ENCODE measurements at regions not wholly inside any gene's neighbourhood (a gene's known extent, or its start where the extent isn't known, plus 50 kb on each side); places are given as distances from the start of the nearest gene placed in this dataset.

DNA sequence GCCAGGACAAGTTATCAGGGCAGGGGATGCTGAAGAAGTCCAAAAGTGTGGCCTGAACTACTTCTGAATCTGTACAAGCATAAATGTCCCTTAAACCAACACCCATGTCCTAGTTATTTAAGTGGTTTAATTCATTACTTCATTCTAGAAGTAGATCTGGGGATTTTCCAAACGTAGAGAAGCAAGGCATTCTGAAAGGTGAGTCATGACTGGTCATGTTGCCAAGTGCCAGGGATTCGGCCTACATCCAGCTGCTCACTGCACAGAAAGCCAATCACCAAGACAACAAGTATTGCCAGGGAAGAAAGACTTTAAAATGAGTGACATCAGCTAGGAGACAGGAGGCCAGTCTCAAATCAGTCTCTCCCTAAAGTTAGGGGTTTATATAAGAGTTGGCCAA is 396.6 kb downstream of the GABRB3 start:
- DNase-seq (ENCODE audit: low read depth in 2 of 2): no peak

DNA sequence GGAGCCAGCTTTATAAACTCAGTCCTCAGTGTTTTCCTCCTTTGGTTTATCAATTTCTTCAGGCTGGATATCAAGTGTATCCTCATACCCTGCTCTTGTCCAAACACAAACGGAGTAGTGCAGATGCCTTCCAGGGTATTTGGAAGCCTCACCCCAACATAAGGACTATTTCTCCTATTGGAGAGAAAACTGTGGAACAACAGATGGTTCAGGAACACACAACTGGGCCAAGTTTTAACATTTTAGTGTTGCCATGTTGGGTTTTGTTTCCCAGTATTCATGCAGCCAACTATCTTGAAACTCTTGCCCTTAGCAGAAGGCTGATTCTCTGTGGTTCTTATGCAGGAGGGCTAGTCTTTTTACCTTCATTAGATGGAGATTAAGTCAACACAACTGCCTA is 398.1 kb downstream of the GABRB3 start:
- DNase-seq (ENCODE audit: low read depth in 2 of 2): no peak

DNA sequence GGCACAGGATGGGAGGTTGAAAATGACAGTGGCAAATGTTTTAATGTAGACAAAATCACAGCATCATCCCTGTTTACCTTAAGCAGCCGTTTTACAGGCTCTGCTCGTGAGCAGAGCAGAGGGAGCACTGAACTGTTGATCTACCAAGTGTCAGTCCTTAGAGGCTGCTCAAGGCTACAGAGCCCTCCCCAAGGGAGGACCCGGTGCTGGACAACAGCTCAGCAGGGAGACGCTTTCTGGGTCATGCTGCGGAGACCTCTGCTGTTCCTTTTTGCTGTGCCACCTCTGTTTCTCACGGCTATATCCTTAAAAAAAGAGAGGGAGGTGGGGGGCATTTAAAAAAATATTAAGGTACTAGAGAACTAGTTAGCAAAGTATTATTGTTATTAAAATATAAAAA is 400.2 kb downstream of the GABRB3 start:
- no peak for DNase-seq (ENCODE audit: low read depth in 2 of 2)

DNA sequence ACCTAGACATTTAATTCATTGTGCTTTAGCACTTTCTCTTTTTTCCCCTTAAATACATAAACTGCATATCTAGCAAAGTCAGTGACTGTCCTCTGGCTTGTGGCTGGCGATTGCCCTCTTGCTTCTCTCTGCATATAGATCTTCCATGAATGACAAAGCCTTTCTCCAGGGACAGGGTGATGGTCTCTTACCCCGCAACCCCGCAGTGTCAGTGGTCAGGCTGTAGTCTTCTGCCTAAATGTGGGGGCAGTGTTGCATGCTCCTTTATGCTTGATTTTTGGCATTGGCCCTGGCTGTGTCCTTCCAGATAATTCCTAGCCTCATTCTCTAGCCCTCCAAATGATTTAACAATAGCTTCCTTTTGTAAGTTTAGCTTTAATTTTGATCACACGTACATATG is 407.8 kb downstream of the GABRB3 start:
- no peak for DNase-seq (ENCODE audit: low read depth in 2 of 2)

DNA sequence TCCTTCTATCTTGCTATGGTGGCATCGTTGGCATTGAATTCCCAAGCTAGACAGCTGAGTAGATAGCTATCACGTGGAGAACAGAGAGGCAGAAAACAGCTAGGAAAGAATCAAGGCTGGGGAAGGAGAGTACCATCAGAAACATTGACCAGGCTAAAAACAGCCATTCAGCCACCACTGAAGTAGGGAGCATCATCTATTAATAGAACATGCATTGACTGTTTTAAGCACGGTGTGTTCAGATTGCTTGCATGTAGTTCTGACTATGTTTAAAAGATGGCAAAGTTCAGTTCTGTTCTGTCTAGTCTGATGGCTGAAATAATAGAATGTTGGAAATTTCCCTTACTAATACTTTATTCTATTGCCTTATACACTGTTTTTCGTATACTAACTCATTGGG is 413.0 kb downstream of the GABRB3 start:
- no peak for DNase-seq (ENCODE audit: low read depth in 2 of 2)

DNA sequence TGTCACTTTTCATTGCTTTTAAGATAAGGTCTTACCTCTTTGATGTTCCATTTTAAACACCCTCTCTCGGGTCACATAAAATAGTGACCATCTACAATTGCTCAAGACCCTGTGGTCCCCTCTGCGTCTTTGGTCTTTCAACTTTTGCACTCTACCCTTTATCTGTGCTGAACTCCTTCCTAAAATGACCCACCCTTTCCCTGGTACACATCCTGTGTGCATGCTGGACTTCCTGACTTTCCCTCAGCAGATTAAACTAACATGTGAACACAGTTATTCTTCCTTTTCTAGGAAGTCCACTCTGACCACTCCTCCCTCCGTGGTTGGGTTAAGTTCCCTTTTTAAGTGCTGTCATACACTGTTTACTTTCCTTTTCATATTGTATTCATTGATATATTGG is 414.2 kb downstream of the GABRB3 start:
- no peak for DNase-seq (ENCODE audit: low read depth in 2 of 2)

DNA sequence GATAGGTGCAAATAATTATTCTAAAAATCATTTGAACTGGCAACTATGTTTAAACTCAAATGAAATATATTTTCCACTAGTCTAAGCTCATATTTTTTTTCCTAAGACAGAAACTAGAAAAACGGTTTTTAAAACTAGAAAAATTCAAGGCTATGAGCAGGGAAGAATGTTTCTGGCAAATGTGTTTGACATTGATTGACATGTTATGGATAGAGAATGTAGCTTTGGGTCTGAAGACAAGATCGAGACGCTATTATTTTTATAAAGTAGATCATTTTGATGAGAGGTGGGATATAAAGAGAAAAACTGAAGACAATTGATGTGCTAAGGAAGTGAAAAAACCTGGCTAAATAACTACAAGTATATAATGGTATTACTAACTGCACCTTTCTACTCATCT is 415.2 kb downstream of the GABRB3 start:
- no peak for DNase-seq (ENCODE audit: low read depth in 2 of 2)

DNA sequence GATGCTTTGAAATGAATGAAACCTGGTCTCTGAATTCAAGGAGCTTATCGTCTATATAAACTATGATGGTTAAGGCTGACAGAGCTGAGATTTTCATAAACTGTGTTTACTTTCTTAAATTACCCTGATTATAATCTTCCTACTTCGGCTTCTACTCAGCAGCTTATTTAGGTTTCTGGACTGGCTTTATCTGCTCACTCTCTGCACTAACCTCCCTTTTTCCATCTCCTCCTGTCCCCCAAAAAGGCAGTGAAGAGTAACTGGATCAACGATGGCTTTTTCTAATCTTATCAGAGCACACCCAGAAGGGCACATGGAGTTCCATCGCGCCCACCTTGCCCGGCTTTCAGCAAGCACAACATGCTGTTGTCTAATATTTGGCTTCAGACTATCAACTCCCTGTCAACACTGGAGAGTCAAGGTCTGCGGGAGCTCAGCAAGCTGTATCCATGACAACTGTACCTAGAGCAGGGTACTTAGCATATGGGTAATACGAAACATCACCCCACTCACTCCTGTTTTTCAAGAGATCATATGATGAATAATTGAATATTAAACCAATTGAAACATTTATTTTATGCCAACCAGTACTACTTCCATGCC is 417.3 kb downstream of the GABRB3 start:
- no peak for DNase-seq (ENCODE audit: low read depth in 2 of 2)

DNA sequence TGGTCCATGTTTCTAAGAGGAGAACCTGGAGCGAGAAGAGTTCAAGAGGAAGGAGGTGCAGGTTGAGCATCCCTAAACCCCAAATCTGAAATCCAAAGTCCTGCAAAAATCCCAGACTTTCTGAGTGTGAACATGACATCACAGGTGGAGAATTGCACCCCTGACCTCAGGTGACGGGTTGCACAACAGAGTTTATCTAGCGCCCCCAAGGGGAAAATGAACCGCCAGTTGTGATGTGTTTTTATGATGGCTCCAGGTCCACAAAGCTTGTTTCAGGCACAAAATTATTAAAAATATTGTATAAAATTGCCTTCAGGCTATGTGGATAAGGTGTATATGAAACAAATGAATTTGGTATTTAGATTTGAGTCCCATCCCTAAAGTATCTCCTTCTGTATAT is 420.0 kb downstream of the GABRB3 start:
- DNase-seq (ENCODE audit: low read depth in 2 of 2): no peak

DNA sequence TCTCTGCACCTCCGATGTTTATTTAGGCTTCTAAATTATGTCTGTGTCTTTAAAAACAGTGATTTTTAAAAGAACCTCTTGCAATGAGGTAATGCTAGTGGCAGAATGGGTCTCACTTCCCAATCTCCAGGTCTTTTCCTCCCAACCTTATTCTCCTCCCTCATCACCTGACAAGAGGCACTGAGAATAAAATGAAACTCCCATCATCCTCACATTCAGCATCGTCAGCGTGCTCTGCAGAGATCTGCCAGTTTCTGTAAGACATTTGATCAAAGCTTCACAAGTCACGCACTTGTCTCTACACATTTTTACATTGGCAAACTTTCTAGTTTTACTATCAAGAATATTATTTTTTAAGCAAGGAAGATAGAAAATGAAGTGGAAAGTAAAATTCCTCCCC is 420.5 kb downstream of the GABRB3 start:
- DNase-seq (ENCODE audit: low read depth in 2 of 2): no peak

DNA sequence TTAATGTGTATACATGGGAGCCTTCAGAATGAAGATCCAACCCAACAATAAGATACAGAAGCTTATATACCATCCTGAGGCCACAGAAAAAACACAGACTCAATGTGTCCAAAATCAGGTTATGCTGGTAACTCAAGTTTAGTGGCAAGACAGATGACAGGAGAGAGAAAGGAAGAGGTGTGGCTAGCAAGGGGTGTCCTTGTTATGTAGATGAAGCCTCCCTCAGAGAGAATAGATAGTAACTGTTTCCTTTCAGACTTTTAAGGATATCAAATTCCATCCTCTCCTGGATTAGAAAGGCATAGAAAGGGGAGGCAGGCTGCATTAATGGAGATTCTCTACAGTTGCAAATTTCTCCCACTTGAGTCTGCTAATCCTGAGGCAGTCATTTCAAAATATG is 447.4 kb downstream of the GABRB3 start:
- DNase-seq (ENCODE audit: low read depth in 2 of 2): no peak

DNA sequence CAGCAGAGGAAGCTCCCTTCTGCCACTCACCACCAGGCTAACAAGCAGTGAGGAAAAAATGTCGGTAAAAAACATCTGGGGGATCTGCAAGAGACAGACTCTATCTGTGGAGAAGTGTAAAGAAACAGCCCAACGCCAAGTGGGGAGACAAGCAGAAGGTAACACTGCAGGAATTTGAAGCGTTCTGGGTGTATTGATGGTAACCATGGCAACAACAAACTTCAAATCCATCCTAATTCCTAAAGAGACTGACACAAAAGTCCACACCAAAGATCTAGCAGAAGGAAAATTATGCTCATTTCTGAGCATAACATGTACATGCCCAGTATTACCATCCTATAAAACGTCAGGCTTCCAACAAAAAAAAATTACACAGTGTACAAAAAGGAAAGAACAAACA is 449.3 kb downstream of the GABRB3 start:
- no peak for DNase-seq (ENCODE audit: low read depth in 2 of 2)

DNA sequence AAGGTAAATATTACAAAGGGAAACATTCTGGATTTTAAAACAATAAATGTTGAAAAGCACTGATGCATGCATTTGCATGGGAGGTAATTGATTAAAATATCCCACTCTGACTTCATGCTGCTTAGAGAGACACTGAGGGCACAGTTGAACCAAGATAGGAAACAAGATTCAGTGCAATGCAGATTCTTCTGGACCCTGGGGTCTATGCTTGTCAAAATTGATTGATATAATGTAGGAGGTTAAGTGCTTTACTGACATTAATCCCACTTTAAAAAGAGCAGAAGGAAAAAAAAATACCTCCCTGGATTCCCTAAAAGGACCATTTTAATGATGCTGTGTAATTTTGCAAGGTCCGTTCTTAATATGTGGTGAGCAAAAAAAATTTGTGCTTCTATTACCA is 454.2 kb downstream of the GABRB3 start:
- DNase-seq (ENCODE audit: low read depth in 2 of 2): no peak

DNA sequence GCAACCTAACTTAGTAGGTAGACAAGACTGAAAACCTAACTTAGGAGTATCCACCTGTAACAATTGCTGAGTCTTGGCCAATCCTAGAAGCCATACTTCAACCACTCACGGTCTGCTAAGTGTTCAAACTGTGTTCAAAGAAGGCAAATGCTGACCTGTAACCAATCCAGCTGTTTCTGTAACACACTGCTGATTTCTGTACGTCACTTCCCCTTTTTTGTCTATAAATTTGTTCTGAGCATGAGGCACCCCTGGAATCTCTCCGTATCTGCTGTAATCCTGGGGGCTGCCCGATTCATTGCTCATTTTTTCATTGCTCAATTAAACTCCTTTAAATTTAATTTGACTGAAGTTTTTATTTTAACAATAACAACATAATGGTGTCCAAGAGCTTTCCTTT is 451.4 kb upstream of the ATP10A start:
- DNase-seq (ENCODE audit: low read depth in 2 of 2): no peak

DNA sequence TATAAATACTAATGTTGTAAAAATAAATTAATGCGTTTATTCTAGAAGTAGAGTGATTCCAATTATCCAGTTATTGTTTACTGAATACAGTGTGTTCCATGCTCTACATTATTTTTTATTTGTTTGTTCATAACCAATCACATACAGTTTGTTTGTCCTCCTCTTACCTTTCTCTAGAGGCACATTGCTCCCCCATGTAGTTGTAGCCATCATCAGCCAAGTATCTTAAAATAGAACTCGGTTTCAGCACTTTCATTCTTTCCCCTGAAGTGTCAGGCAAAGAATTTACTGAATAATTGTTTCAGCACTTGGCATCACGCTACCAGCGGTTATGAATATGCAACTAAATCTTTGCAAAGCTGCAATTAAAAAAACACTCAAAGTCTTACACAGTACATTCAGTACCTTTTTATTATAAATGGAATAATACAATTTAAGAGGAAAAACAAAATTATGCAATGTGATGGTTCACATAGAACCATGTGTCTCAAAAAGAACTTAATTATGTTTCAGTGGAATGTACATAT is 448.6 kb upstream of the ATP10A start:
- no peak for DNase-seq (ENCODE audit: low read depth in 2 of 2)

DNA sequence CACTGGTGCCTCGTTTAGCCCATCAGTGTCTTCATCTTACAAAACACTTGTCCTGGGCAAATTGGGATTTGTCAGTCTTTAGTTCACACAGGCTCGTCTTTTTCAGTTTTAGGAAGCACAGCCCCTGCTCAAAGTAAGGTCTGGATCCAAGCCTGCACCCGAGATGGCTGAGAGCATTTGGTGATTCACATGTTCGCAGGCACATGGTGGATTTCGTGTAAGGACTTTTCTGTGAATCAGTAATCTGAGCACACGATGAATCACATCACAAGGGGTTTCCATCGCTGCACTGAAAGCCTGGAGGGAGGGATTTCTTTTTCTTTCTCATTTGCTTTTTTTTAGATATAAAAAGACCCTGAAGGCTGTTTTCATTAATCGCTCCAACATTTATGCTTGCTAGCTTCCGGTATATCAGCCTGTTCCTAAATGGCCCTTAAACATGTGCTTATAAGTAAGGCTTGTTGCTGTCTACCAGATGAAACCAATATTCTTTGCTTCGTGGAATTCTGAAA is 435.6 kb upstream of the ATP10A start:
- DNase-seq (ENCODE audit: low read depth in 2 of 2): no peak

DNA sequence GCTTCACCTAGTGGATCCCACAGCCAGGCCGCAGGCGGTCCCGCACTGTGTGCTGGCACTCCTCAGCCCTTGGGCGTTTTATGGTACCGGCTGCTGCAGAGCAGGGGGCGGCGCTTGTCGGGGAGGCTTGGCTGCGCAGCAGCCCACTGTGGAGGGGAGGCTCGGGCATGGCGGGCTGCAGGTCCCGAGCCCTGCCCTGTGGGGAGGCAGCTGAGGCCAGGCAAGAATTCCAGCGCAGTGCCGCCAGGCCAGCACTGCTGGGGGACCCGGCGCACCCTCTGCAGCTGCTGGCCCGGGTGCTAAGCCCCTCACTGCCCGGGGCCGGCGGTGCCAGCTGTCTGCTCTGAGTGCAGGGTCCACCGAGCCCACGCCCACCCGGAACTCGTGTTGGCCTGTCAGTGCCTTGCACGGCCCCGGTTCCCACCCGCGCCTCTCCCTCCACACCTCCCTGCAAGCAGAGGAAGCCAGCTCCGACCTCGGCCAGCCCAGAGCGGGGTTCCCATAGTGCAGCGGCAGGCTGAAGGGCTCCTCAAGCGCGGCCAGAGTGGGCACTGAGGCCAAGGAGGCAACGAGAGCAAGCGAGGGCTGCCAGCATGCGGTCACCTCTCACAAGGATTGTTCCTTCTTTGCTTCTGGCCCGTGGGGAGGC is 435.0 kb upstream of the ATP10A start:
- no peak for DNase-seq (ENCODE audit: low read depth in 2 of 2)

DNA sequence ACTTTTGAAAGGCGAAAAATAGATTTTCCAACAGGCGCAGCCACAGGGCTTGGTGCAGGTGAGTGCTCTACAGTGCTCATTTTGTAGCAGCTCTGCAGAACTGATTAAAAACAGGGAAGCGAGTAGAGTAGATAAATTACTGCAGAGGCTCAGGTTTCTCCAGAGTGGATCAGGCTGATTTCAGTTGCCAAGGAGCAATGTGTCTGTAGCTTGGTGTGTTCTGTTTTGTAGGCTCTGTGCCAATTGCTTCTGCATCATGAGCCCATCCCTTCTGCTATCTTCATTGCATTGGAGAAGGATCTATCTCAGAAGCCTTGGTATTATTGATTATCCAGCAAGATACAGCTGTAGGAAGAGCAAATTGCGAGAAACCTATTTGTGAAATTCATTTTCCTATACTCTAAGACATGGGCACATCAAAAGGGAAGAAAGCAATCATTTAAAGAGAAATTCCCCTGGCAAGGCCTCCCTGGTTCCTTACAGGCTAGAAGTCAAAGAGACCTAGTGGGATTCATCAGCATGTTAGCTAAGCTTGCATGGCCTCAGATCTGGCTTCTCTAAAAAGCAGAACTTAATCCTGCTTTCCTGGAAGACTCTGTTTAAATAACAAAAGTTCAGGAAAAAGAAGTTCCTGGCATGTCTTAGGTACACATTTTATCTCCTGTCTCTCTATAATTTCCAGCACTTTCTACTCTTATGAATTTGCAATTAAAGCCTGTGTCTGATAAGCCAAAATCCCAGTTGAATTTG is 432.4 kb upstream of the ATP10A start:
- DNase-seq (ENCODE audit: low read depth in 2 of 2): no peak

DNA sequence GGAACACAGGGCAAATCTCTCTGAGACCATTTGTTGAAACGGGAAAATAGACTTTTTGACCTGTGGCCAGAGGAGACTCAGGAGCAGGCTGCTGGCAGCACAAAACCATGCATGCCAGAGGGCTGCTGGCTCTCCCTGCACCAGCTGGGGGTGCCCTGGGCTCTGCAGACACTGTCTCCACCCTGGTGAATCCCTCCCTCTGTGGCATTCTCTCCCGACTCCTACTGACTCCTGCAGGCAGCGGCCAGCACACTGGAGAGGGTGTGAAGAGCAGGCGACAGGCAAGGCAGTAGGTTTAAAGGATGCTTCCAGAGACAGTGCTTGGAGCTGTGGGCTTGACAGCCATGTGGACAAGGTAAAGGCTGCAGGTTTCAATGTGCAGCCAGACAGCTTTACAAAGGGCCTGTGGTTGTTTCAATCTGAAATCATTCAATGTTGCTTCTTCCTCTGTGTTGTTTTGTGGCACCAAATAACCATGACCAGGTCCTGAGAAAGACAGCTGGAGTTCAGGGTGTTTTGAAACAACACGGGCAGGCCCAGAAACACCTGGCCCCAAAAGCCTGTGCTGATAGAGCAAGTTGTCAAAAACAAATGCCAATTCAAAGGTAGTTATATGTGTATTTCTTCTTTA is 431.0 kb upstream of the ATP10A start:
- no peak for DNase-seq (ENCODE audit: low read depth in 2 of 2)

DNA sequence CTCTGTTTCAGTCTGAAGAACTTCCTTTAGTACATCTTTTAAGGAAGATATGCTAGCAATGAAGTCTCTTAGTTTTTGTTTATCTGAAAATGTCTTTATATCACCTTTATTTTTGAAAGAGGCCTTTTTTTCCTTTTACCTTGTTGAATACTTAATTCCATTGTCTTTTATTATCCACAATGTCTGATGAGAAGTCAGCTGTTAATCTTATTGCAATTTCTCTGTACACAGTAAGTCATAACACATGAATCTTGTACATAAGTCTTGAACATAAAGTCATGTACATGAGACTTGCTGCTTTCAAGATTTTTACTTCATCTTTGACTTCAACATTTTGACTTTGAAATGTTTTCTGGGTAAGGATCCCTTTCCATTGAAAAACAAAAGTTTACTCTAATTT is 424.3 kb upstream of the ATP10A start:
- DNase-seq (ENCODE audit: low read depth in 2 of 2): no peak

DNA sequence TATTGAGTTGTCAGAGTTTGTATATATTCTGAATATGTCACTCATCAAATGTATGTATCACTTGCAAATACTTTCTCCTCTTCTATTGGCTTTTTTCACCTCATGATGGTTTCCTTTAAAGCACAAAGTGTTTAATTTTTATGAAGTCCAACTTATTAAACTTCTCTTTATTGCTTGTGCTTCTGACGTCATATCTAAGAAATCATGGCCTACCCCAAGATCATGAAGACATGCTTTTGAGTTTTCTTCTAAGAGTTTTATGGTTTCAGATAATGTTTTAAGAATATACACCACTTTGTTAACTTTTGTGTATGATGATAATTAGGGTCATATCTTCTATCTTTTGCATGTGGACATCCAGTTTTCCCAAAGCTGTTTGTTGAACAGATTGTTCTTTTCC is 417.2 kb upstream of the ATP10A start:
- DNase-seq (ENCODE audit: low read depth in 2 of 2): no peak

DNA sequence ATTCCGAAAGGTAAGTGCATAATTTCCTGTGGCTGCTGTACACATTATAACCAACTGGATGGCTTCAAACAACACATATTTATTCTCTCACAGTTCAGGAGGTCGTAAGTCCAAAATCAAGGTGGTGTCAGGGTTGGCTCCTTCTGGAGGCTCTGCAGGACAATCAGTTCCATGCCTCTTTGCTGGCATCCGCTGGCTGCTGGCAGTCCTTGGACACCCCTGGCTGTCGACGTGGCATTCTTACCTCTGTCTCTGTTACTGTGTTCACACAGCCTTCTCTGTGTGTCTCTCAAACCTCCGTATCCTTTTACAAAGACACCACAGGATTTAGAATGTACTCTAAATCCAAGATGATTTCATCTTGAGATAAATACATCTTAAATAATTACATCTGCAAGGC is 398.8 kb upstream of the ATP10A start:
- DNase-seq (ENCODE audit: low read depth in 2 of 2): no peak

DNA sequence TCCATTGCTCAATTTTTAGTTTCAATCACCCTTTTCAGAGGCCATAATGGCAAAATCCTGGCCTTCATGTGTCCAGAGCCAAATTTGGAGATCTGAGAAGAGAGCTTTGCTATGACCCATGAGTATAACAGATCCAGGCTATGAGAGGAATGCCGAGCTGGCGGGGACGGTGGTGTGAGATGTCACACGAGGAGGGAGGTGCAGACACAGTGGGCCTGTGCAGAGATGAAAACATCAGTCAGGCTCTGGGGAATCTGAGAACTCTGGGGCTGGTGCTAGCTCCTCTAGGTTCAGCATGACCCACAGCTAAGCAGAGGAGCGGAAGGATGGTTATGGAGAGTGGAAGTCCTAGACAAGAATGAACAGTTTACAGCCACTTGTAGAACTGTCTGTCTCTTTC is 398.3 kb upstream of the ATP10A start:
- no peak for DNase-seq (ENCODE audit: low read depth in 2 of 2)

Data from stimulated activated CD8-positive, alpha-beta memory T cell treated with anti-CD3 and anti-CD28 coated beads, Interleukin-2, amount 100 ng/mL, for 48 hours (primary cell).